ENCODE measurements at regions not wholly inside any gene's neighbourhood (a gene's known extent, or its start where the extent isn't known, plus 50 kb on each side); places are given as distances from the start of the nearest gene placed in this dataset.

DNA sequence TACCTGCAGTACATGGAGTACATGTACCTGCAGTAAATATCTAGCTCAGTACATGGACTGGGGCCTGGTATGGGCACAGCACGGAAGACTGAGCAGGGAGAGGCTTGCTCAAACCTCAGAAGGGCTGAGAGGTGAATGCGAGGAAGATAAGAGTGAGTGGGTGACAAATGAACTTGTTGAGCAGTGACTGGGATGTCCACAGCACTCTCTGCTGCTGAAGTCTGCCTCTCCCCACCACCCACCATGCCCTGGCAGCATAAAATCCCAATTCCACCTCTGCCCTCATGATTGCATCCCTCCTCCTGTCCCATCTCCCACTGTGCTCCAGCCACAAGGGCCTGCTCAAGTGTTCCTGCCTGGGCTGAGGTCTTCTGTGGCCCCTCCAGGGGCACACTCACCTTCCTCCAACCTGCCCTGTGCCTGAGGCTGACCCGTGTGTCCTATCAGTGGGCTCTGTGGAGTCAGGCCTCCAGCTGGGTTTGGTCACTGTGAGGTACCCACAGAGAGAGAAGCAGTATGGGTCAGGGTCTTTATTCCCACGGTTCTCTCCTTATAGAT, 114.2 kb downstream of the FOXD2 start:
- H3K27ac ChIP-seq (ENCODE audit: control insufficient read depth, insufficient read depth, low read length) = no peak overlapping the region
- H3K79me2 ChIP-seq (ENCODE audit: control insufficient read depth, insufficient read depth, low read length) = no peaks in the 10 kb centered on the region
- no peak overlapping the region for H2AFZ ChIP-seq (ENCODE audit: control insufficient read depth, low read length)
- no peak overlapping the region for H3K9ac ChIP-seq (ENCODE audit: control insufficient read depth, extremely low read depth, insufficient read depth, low read length)
- dilution Hi-C loops (cut with MboI; ENCODE audit: extremely low pct_ligation_motif_present, low sequenced_read_pairs) = no loop called here
- no peaks in the 10 kb centered on the region for H4K20me1 ChIP-seq (ENCODE audit: control insufficient read depth, extremely low read depth, insufficient read depth, low read length)
- DNase-seq (ENCODE audit: low read depth, low spot score) (no peak), FAIRE-seq (no peak)
- H3K4me2 ChIP-seq (ENCODE audit: control insufficient read depth, extremely low read depth, insufficient read depth, low read depth, low read length) = no peak overlapping the region
- peaks cover 11% of the 10 kb centered on the region for H3K27me3 ChIP-seq (ENCODE audit: control insufficient read depth, extremely low read depth, insufficient read depth, low read length)
- H3K4me3 ChIP-seq (ENCODE audit: control insufficient read depth in 2 of 3, extremely low read depth in 1 of 3, insufficient read depth in 2 of 3, low read depth in 1 of 3, low read length in 3 of 3) = no peak overlapping the region
- H3K9me3 ChIP-seq (ENCODE audit: control insufficient read depth, low read depth, low read length) = no peaks in the 10 kb centered on the region
- TF ChIP-seq, protein P1, sequence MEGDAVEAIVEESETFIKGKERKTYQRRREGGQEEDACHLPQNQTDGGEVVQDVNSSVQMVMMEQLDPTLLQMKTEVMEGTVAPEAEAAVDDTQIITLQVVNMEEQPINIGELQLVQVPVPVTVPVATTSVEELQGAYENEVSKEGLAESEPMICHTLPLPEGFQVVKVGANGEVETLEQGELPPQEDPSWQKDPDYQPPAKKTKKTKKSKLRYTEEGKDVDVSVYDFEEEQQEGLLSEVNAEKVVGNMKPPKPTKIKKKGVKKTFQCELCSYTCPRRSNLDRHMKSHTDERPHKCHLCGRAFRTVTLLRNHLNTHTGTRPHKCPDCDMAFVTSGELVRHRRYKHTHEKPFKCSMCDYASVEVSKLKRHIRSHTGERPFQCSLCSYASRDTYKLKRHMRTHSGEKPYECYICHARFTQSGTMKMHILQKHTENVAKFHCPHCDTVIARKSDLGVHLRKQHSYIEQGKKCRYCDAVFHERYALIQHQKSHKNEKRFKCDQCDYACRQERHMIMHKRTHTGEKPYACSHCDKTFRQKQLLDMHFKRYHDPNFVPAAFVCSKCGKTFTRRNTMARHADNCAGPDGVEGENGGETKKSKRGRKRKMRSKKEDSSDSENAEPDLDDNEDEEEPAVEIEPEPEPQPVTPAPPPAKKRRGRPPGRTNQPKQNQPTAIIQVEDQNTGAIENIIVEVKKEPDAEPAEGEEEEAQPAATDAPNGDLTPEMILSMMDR (optimal IDR thresholded peaks at IDR 0.05 in 1 of 3, IDR thresholded peaks at IDR 0.05 in 1 of 3, conservative IDR thresholded peaks at IDR 0.05 in 1 of 3; ENCODE audit: extremely low read depth in 1 of 3, insufficient read depth in 2 of 3, low read length in 3 of 3) = no peak
- TF ChIP-seq EZH2 (IDR thresholded peaks at IDR 0.05; ENCODE audit: low read length) = no peak
- no peaks in the 10 kb centered on the region for H3K9me1 ChIP-seq (ENCODE audit: control insufficient read depth, extremely low read depth, insufficient read depth, low read length)
- no peaks in the 10 kb centered on the region for H3K36me3 ChIP-seq (ENCODE audit: control insufficient read depth in 2 of 2, extremely low read depth in 1 of 2, insufficient read depth in 2 of 2, low read length in 2 of 2)
- H3K4me1 ChIP-seq (ENCODE audit: control insufficient read depth, extremely low read depth, insufficient read depth, low read length) = no peaks in the 10 kb centered on the region

DNA sequence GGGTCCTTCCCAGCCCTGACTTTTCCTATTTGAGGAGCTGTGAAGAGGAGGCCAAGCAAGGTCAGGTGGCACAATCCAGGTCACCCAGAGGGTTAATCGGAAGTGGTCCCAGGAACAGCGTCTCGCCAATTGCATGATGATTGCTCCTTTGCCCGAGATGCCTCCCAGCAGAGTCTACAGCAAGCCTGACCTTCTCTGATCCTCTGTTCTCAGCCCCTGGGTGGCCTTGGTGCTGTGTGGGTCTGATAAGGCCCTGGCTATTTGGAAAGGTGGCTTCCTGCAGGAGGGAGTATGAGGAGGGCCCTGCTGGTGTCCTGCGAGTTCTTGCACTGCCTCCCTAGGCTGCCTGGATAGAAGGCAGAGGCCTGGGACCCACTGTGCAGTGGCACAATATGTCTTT, 116.2 kb downstream of the FOXD2 start:
- H3K27me3 ChIP-seq (ENCODE audit: control insufficient read depth, extremely low read depth, insufficient read depth, low read length) = peaks cover 11% of the 10 kb centered on the region
- H3K27ac ChIP-seq (ENCODE audit: control insufficient read depth, insufficient read depth, low read length) = no peak overlapping the region
- no peaks in the 10 kb centered on the region for H4K20me1 ChIP-seq (ENCODE audit: control insufficient read depth, extremely low read depth, insufficient read depth, low read length)
- no peaks in the 10 kb centered on the region for H3K9me3 ChIP-seq (ENCODE audit: control insufficient read depth, low read depth, low read length)
- no peak overlapping the region for H3K9ac ChIP-seq (ENCODE audit: control insufficient read depth, extremely low read depth, insufficient read depth, low read length)
- TF ChIP-seq EZH2 (IDR thresholded peaks at IDR 0.05; ENCODE audit: low read length) = no peak
- TF ChIP-seq, protein P1 (optimal IDR thresholded peaks at IDR 0.05 in 1 of 3, IDR thresholded peaks at IDR 0.05 in 1 of 3, conservative IDR thresholded peaks at IDR 0.05 in 1 of 3; ENCODE audit: extremely low read depth in 1 of 3, insufficient read depth in 2 of 3, low read length in 3 of 3) = no peak
- H3K9me1 ChIP-seq (ENCODE audit: control insufficient read depth, extremely low read depth, insufficient read depth, low read length) = no peaks in the 10 kb centered on the region
- no peaks in the 10 kb centered on the region for H3K36me3 ChIP-seq (ENCODE audit: control insufficient read depth in 2 of 2, extremely low read depth in 1 of 2, insufficient read depth in 2 of 2, low read length in 2 of 2)
- FAIRE-seq = no peak
- no peaks in the 10 kb centered on the region for H3K4me1 ChIP-seq (ENCODE audit: control insufficient read depth, extremely low read depth, insufficient read depth, low read length)
- no peak for DNase-seq (ENCODE audit: low read depth, low spot score)
- H3K79me2 ChIP-seq (ENCODE audit: control insufficient read depth, insufficient read depth, low read length) = no peaks in the 10 kb centered on the region
- H2AFZ ChIP-seq (ENCODE audit: control insufficient read depth, low read length) = no peak overlapping the region
- no peak overlapping the region for H3K4me2 ChIP-seq (ENCODE audit: control insufficient read depth, extremely low read depth, insufficient read depth, low read depth, low read length)
- no peak overlapping the region for H3K4me3 ChIP-seq (ENCODE audit: control insufficient read depth in 2 of 3, extremely low read depth in 1 of 3, insufficient read depth in 2 of 3, low read depth in 1 of 3, low read length in 3 of 3)
- dilution Hi-C loops (cut with MboI; ENCODE audit: extremely low pct_ligation_motif_present, low sequenced_read_pairs) = no loop called here
